ENCODE measurements at regions not wholly inside any gene's neighbourhood (a gene's known extent, or its start where the extent isn't known, plus 50 kb on each side); places are given as distances from the start of the nearest gene placed in this dataset.

DNA sequence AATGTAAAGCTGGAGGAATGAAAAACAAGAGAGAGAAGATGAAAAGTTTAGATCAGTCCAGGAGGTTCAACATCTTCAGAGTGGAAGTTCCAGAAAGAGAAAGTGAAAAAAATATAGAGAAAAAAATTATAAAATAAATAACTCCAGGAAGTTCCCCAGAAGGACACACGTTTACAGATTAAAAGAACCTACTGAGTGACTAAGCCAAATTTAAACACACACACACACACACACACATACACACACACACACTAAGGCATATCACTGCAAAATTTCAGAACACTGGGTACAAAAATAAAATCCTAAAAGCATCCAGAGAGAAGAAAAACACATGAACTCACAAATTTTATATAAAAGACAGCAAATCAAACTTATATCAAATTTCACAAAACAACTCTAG is 85.9 kb upstream of the PMAIP1 start:
- Histone ChIP-seq H2AFZ (ENCODE audit: insufficient read depth, low read length, poor library complexity) (no peak overlapping the region), H3K36me3 (ENCODE audit: control insufficient read depth in 1 of 2, insufficient read depth in 2 of 2, low read length in 2 of 2) (no peaks in the 10 kb centered on the region), H3K4me2 (ENCODE audit: low read length) (no peak overlapping the region), H2BK5ac (ENCODE audit: low read depth, low read length, poor library complexity) (no peak overlapping the region), H3K4ac (ENCODE audit: low read depth, low read length) (no peak overlapping the region), H3K79me2 (ENCODE audit: control insufficient read depth, insufficient read depth, low read length, poor library complexity) (no peaks in the 10 kb centered on the region), H3K18ac (ENCODE audit: low read length) (no peak overlapping the region), H3K4me3 (ENCODE audit: low read depth, low read length) (no peak overlapping the region), H3K79me1 (ENCODE audit: low read length) (no peaks in the 10 kb centered on the region), H2BK120ac (ENCODE audit: insufficient read depth, low read length, poor library complexity) (no peak overlapping the region), H3K27me3 (ENCODE audit: insufficient read depth, low read length) (no peaks in the 10 kb centered on the region), H3K9me3 (ENCODE audit: insufficient read depth, low read depth, low read length) (no peaks in the 10 kb centered on the region), H4K91ac (ENCODE audit: low read depth, low read length) (no peak overlapping the region), H3K14ac (ENCODE audit: low read length) (no peak overlapping the region), H3K9ac (ENCODE audit: low read length) (no peak overlapping the region), H3K27ac (ENCODE audit: low read depth, low read length) (no peak overlapping the region), H4K12ac (ENCODE audit: low read depth, low read length) (no peak overlapping the region), H4K8ac (ENCODE audit: low read depth, low read length) (no peak overlapping the region), H2BK12ac (ENCODE audit: low read length) (no peak overlapping the region), H3K23ac (ENCODE audit: low read length) (no peak overlapping the region), H3K4me1 (ENCODE audit: control insufficient read depth in 1 of 2, insufficient read depth in 2 of 2, low read length in 2 of 2) (no peaks in the 10 kb centered on the region), H2AK5ac (ENCODE audit: low read length) (no peak overlapping the region)
- WGBS (ENCODE audit: extremely low coverage, insufficient coverage, insufficient read length), result no CpG with 5 or more reads among the region's 1 CpG
- DNase-seq, result no peak

- no peaks in the 10 kb centered on the region for H3K9me3 ChIP-seq (ENCODE audit: insufficient read depth, low read depth, low read length)
- H3K4ac ChIP-seq (ENCODE audit: low read depth, low read length), result no peak overlapping the region
- no peak overlapping the region for H2AK5ac ChIP-seq (ENCODE audit: low read length)
- no peaks in the 10 kb centered on the region for H3K79me1 ChIP-seq (ENCODE audit: low read length)
- H3K4me3 ChIP-seq (ENCODE audit: low read depth, low read length), result no peak overlapping the region
- no peak overlapping the region for H2BK120ac ChIP-seq (ENCODE audit: insufficient read depth, low read length, poor library complexity)
- no peak overlapping the region for H3K14ac ChIP-seq (ENCODE audit: low read length)
- no peaks in the 10 kb centered on the region for H3K4me1 ChIP-seq (ENCODE audit: control insufficient read depth in 1 of 2, insufficient read depth in 2 of 2, low read length in 2 of 2)
- no peak overlapping the region for H4K8ac ChIP-seq (ENCODE audit: low read depth, low read length)
- no peak overlapping the region for H3K9ac ChIP-seq (ENCODE audit: low read length)
- no peak overlapping the region for H2BK5ac ChIP-seq (ENCODE audit: low read depth, low read length, poor library complexity)
- no peaks in the 10 kb centered on the region for H3K27me3 ChIP-seq (ENCODE audit: insufficient read depth, low read length)
- no peak overlapping the region for H2BK12ac ChIP-seq (ENCODE audit: low read length)
- WGBS (ENCODE audit: extremely low coverage, insufficient coverage, insufficient read length), result no CpG with 5 or more reads among the region's 2 CpGs
- DNase-seq, result no peak
- no peak overlapping the region for H3K4me2 ChIP-seq (ENCODE audit: low read length)
- no peak overlapping the region for H3K27ac ChIP-seq (ENCODE audit: low read depth, low read length)
- H3K79me2 ChIP-seq (ENCODE audit: control insufficient read depth, insufficient read depth, low read length, poor library complexity), result no peaks in the 10 kb centered on the region
- no peak overlapping the region for H4K91ac ChIP-seq (ENCODE audit: low read depth, low read length)
- H3K18ac ChIP-seq (ENCODE audit: low read length), result no peak overlapping the region
- H2AFZ ChIP-seq (ENCODE audit: insufficient read depth, low read length, poor library complexity), result no peak overlapping the region
- H3K23ac ChIP-seq (ENCODE audit: low read length), result no peak overlapping the region
- H3K36me3 ChIP-seq (ENCODE audit: control insufficient read depth in 1 of 2, insufficient read depth in 2 of 2, low read length in 2 of 2), result no peaks in the 10 kb centered on the region
- no peak overlapping the region for H4K12ac ChIP-seq (ENCODE audit: low read depth, low read length)
Measured at GRCh38 chr18:59810735-59811520, 88.9 kb upstream of the PMAIP1 start.

DNA sequence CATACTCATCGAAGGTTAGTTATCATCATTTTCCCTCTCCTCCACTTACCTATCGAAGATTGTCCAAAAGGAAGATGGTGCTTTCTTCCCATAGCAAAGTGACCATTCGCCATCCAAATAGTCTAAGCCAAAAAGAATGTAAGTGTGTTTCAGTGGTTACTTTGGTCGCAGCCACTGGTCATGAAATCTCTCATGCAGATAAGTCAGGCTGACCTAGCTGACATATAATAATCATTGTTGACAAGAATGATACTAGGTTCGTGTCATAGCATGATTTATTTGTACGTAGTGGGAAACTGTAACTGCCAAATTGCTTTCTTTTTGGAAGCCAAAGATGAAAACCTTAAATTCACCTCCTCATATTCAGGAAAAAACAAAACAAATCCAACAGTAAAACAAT is 89.6 kb upstream of the PMAIP1 start:
- H3K4ac ChIP-seq (ENCODE audit: low read depth, low read length), result no peak overlapping the region
- WGBS (ENCODE audit: extremely low coverage, insufficient coverage, insufficient read length), result no CpG with 5 or more reads among the region's 6 CpGs
- H3K4me2 ChIP-seq (ENCODE audit: low read length), result no peak overlapping the region
- no peak overlapping the region for H2BK5ac ChIP-seq (ENCODE audit: low read depth, low read length, poor library complexity)
- no peak overlapping the region for H3K18ac ChIP-seq (ENCODE audit: low read length)
- H3K14ac ChIP-seq (ENCODE audit: low read length), result no peak overlapping the region
- H3K23ac ChIP-seq (ENCODE audit: low read length), result no peak overlapping the region
- DNase-seq, result no peak
- H4K91ac ChIP-seq (ENCODE audit: low read depth, low read length), result no peak overlapping the region
- H3K4me1 ChIP-seq (ENCODE audit: control insufficient read depth in 1 of 2, insufficient read depth in 2 of 2, low read length in 2 of 2), result no peaks in the 10 kb centered on the region
- no peaks in the 10 kb centered on the region for H3K36me3 ChIP-seq (ENCODE audit: control insufficient read depth in 1 of 2, insufficient read depth in 2 of 2, low read length in 2 of 2)
- no peak overlapping the region for H3K4me3 ChIP-seq (ENCODE audit: low read depth, low read length)
- no peak overlapping the region for H2AK5ac ChIP-seq (ENCODE audit: low read length)
- H3K79me2 ChIP-seq (ENCODE audit: control insufficient read depth, insufficient read depth, low read length, poor library complexity), result no peaks in the 10 kb centered on the region
- no peaks in the 10 kb centered on the region for H3K27me3 ChIP-seq (ENCODE audit: insufficient read depth, low read length)
- H3K79me1 ChIP-seq (ENCODE audit: low read length), result no peaks in the 10 kb centered on the region
- no peak overlapping the region for H4K8ac ChIP-seq (ENCODE audit: low read depth, low read length)
- H2BK120ac ChIP-seq (ENCODE audit: insufficient read depth, low read length, poor library complexity), result no peak overlapping the region
- H4K12ac ChIP-seq (ENCODE audit: low read depth, low read length), result no peak overlapping the region
- H2BK12ac ChIP-seq (ENCODE audit: low read length), result no peak overlapping the region
- H3K27ac ChIP-seq (ENCODE audit: low read depth, low read length), result no peak overlapping the region
- no peak overlapping the region for H2AFZ ChIP-seq (ENCODE audit: insufficient read depth, low read length, poor library complexity)
- H3K9me3 ChIP-seq (ENCODE audit: insufficient read depth, low read depth, low read length), result no peaks in the 10 kb centered on the region
- no peak overlapping the region for H3K9ac ChIP-seq (ENCODE audit: low read length)

DNA sequence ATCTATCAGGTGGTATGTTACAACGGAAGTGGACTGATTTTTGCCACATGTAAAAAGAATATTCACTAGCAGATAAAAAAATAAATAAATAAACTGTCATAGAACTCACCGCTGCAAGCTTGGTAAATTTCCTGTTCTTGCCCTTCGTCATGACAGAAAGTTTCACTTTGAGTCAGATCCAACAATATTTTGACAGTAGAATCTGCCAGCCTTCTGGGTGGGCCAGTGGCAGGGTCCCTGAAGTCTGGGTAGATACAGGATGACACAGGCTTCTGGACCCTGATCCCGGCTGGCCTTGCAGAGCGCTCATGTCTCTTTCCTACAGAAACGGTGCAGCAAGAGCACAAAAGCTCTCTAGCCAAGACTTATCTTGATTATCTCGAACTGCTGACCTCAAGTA is 97.8 kb upstream of the PMAIP1 start:
- H3K4me1 ChIP-seq (ENCODE audit: control insufficient read depth in 1 of 2, insufficient read depth in 2 of 2, low read length in 2 of 2), result no peaks in the 10 kb centered on the region
- H4K8ac ChIP-seq (ENCODE audit: low read depth, low read length), result no peak overlapping the region
- no peak overlapping the region for H3K23ac ChIP-seq (ENCODE audit: low read length)
- H3K9ac ChIP-seq (ENCODE audit: low read length), result no peak overlapping the region
- H3K9me3 ChIP-seq (ENCODE audit: insufficient read depth, low read depth, low read length), result no peaks in the 10 kb centered on the region
- no peak overlapping the region for H4K91ac ChIP-seq (ENCODE audit: low read depth, low read length)
- no peak overlapping the region for H4K12ac ChIP-seq (ENCODE audit: low read depth, low read length)
- no peak overlapping the region for H2BK12ac ChIP-seq (ENCODE audit: low read length)
- H3K27ac ChIP-seq (ENCODE audit: low read depth, low read length), result no peak overlapping the region
- no peak overlapping the region for H2AK5ac ChIP-seq (ENCODE audit: low read length)
- H3K4ac ChIP-seq (ENCODE audit: low read depth, low read length), result no peak overlapping the region
- H3K36me3 ChIP-seq (ENCODE audit: control insufficient read depth in 1 of 2, insufficient read depth in 2 of 2, low read length in 2 of 2), result no peaks in the 10 kb centered on the region
- H2BK5ac ChIP-seq (ENCODE audit: low read depth, low read length, poor library complexity), result no peak overlapping the region
- no peaks in the 10 kb centered on the region for H3K27me3 ChIP-seq (ENCODE audit: insufficient read depth, low read length)
- no peak overlapping the region for H3K4me2 ChIP-seq (ENCODE audit: low read length)
- no peak overlapping the region for H2AFZ ChIP-seq (ENCODE audit: insufficient read depth, low read length, poor library complexity)
- H3K14ac ChIP-seq (ENCODE audit: low read length), result no peak overlapping the region
- H3K18ac ChIP-seq (ENCODE audit: low read length), result no peak overlapping the region
- no CpG with 5 or more reads among the region's 7 CpGs for WGBS (ENCODE audit: extremely low coverage, insufficient coverage, insufficient read length)
- H3K79me2 ChIP-seq (ENCODE audit: control insufficient read depth, insufficient read depth, low read length, poor library complexity), result no peaks in the 10 kb centered on the region
- no peak overlapping the region for H2BK120ac ChIP-seq (ENCODE audit: insufficient read depth, low read length, poor library complexity)
- DNase-seq, result no peak
- H3K4me3 ChIP-seq (ENCODE audit: low read depth, low read length), result no peak overlapping the region
- no peaks in the 10 kb centered on the region for H3K79me1 ChIP-seq (ENCODE audit: low read length)
